GM18498 (cell line): ENCODE measurements at regions not wholly inside any gene's neighbourhood (a gene's known extent, or its start where the extent isn't known, plus 50 kb on each side); places are given as distances from the start of the nearest gene placed in this dataset.

Source experiments
- ATAC-seq: cut with Tn5 transposase; IDR thresholded peaks from one replicate; pipeline ENCODE4 v1.9.1; 2021; ENCODE audit warnings: mild to moderate bottlenecking, moderate library complexity; ENCODE audit not compliant: unreplicated experiment

DNA sequence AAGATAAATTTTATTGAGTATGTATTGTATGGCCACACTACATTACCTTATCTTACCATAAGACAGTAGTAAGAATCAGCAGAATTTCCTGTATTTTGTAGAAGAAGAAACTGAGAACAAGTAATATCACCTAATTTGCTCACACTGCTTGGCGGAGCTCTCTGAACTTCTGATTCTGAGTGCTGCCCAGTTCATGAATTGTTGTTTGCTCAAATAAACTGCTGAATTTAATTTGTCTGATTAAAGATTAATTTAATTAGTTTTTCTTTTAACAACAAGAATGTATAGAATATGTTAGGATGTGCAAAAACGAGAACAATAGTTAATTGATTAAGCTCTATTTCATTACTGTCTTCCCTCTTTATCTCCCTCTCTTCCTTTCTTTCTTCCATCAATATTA, 100.1 kb upstream of the ERBB4 start:
- ATAC-seq = no peak

DNA sequence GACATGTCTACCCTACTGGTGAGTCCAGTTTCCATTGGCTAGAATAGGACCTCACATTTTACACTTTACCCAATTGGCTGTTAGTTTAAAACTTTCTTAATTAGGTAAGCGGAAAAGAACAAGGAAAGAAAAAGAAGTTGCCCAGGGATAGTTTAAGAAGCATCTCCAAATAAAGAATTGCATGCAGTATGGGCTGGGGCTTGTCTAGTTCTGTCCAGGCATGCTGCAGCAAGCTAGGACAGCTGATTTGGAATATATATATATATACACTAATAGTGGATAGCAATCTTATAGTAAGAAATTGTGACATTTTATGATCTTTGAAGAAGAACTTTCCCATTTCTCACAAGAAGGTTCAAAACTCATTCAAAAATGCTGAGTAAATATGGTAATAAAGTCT, 90.0 kb upstream of the ERBB4 start:
- no peak for ATAC-seq

GRCh38 chr2:212626371-212626918, 87.8 kb upstream of the ERBB4 start:
- ATAC-seq = no peak

DNA sequence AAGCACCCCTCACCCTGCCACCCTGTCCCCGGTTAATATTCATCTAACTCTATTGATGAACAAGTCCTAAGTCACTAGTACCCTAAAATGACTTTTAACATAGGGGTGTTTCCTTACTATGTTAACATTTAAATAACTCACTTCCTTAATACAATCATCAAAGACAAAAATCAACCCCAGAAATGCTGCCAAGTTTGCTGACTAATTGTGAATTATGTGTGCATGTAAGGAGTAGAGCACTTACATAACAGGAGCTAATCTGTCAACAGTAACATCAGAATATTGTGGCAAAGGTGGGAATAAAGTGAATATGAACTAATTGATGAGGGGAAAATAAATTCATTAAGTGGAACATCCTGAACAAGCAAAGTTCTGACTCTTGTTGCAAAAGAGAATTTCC, 81.4 kb upstream of the ERBB4 start:
- no peak for ATAC-seq

DNA sequence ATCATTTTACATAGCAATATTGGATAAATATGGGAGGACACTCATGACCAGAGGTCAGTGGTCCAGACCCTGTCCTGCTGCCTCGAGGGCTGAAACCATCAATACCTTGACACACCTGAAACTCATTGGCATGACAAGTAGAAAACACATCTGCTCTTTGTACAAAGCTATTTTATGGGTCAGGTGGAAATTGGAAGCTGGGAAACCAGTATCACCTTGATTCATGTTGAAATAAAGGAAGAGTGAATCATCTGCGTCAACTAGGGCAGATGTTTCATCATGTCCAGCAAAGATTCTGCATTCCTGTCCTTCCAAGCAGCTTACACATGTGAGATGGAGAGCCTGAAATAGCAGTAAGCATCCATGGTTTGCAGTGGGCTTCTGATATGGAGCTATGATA, 80.0 kb upstream of the ERBB4 start:
- ATAC-seq = no peak

DNA sequence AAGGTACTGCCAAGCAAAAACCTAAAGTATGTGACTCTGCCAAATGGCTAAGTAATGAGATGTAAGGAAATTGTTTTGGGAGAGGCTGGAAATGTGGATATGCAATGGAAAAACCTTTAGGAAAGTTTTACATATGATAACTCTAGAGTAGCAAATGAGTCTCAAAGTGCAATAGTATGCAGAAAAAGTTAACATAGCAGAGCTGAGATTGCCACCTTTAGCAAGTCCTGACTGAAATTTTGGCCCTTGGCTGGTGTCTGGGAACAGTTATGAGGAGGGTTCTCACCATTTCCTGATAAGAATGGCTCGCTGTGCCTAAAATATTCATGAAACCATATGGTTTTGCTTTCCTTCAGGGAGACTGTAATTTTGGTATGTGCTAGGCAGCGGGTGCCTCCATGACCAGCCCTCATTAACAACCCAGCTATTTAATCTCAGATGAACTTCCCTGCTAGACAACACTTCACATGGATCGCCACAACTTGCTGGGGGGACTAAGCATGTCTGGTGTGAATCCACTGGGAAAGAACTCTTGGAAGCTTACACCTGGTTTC, 72.3 kb upstream of the ERBB4 start:
- no peak for ATAC-seq

- ATAC-seq = no peak
These were observed 70.9 kb upstream of the ERBB4 start for GRCh38 chr2:212609479-212609878.

DNA sequence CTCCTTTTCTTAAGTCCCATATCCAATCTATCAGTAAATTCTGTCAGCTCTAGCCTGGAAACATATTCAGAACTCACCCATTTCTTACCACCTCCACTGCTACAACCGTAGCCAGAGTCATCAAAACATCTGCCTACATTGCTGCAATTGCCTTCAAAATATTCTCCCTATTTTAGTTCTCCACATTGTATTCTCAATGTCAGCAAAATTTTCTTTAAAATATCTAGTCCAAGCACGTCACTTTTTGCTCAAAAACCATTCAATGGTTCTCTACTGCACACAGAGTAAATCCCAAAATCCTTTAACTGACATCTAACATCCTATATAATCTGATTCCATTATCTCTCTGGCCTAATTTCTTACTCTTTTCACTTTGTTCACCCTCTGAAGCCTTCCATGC, 68.5 kb upstream of the ERBB4 start:
- ATAC-seq = no peak

DNA sequence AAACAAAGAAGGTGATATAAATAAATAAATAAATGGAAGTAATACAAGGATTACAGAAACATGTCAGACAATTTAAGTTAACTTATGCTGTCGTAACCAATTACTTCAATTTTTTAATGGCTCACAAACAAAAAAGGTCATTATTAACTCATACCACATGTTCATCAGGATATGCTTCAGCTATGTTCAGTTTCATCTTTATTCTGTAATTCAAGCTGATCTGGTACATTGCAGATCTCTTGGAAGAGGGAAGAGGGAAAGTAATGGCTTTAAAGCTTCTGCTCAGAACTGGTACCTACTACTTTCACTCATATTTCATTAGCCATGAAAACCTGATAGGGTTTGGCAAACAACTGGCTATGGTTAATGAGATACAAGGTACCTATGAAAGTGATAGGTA, 67.6 kb upstream of the ERBB4 start:
- ATAC-seq = no peak

- peak; percentile 46 for ATAC-seq
These were observed 58.1 kb upstream of the ERBB4 start for GRCh38 chr2:212596688-212597087.

GRCh38 chr2:212596276-212596675, 57.7 kb upstream of the ERBB4 start:
- no peak for ATAC-seq

DNA sequence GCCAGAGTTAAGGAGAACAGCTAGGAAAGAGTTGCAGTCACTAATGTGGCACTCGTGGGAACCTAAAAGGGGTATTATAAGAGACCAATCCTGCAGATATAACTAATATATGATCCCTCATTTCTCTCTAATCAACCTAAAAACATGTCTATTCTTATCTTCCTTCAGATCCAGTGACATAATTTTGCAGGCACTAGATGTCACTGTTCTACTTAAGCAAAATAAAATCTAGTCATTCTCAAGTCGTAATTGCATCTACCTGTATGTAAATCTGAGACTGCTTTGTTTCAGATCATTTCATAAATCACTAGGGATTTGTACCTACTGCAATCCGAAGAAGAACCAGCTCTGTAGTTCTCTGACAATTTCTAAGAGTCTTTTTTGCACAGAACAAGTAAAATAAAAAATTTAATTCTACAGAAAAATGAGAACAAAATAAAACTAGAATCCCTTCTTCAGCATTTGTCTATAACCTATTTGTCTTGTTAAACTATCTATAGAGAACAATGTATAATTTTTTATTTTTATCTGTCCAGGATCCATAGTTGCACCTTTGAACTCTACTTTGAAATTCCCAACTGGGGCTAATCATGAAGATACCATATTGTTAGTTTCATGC, 56.5 kb upstream of the ERBB4 start:
- ATAC-seq = peak; percentile 72

GRCh38 chr2:212592695-212593094, 54.1 kb upstream of the ERBB4 start:
- no peak for ATAC-seq
